ENCODE measurements at regions not wholly inside any gene's neighbourhood (a gene's known extent, or its start where the extent isn't known, plus 50 kb on each side); places are given as distances from the start of the nearest gene placed in this dataset.
"Not testable (repeated sequence)": the region's sequence is repeated elsewhere in the genome, so short reads cannot be mapped to it uniquely, and the experiment has no call there.

DNA sequence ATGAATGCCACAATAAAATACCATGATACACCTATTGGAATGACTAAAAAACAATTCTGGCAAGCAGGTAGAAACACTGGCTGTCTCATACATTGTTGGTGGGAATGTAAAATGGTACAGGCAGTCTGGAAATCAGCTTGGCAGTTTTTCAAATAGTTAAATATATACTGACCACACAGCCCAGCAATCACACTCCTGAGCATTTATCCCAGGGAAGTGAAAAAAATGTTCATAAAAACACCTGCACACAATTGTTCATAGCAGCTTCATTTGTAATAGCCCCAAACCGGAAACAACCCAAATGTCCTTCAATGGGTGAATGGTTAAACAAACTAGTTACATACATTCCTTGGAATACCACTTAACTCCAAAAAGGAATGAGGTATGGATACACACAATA lies 137.2 kb downstream of the TFCP2L1 start:
- TF ChIP-seq POLR2A (IDR thresholded peaks at IDR 0.05; ENCODE audit: low read length) (no peak), GATA1 (IDR thresholded peaks at IDR 0.05; ENCODE audit: low read depth, low read length) (no peak)
- DNase-seq, result no peak

DNA sequence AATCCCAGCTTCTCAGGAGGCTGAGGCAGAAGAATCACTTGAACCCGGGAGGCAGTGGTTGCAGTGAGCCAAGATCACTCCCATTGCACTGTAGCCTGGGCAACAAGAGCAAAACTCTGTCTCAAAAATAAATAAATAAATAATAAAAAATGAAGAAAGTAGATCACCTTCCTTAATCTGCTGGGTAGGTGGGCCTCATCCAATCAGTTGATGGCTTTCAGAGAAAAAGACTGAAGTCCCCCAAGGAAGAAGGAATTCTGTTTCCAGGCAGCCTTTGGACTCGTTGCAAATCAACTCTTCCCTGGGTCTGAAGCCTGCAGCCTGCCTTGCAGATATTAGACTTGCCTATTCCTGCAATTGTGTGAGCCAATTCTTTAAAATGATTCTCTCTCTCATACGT lies 136.5 kb downstream of the TFCP2L1 start:
- DNase-seq, result no peak
- no peak for TF ChIP-seq GATA1 (IDR thresholded peaks at IDR 0.05; ENCODE audit: low read depth, low read length)
- no peak for TF ChIP-seq POLR2A (IDR thresholded peaks at IDR 0.05; ENCODE audit: low read length)

GRCh38 chr2:121149384-121149783 lies 135.6 kb downstream of the TFCP2L1 start:
- TF ChIP-seq GATA1 (IDR thresholded peaks at IDR 0.05; ENCODE audit: low read depth, low read length) (no peak), POLR2A (IDR thresholded peaks at IDR 0.05; ENCODE audit: low read length) (no peak)
- DNase-seq, result no peak

- TF ChIP-seq GATA1 (IDR thresholded peaks at IDR 0.05; ENCODE audit: low read depth, low read length) (no peak), POLR2A (IDR thresholded peaks at IDR 0.05; ENCODE audit: low read length) (no peak)
- no peak for DNase-seq
These were observed 134.9 kb downstream of the TFCP2L1 start for GRCh38 chr2:121150126-121150525.

DNA sequence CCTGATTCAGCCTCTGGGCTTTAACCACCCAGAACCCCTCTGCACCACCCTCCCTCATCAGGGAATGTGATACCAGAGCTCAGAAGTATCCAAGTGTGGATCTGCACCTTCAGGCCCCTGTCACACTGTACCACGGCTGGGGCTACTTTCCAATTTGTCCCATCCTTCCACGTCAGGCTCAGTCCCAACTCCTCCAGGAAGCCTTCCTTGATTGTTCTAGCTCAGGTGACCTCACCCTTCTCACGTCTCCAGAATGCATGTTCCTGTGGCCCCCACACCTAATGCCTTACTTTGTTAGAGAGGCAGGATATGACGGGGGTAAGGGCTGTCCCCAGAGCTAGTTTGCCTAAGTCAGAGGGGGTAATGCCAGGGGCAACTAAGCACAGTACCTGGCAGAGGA lies 134.3 kb downstream of the TFCP2L1 start:
- TF ChIP-seq GATA1 (IDR thresholded peaks at IDR 0.05; ENCODE audit: low read depth, low read length), result no peak
- no peak for TF ChIP-seq POLR2A (IDR thresholded peaks at IDR 0.05; ENCODE audit: low read length)
- no peak for DNase-seq

- no peak for DNase-seq
- no peak for TF ChIP-seq POLR2A (IDR thresholded peaks at IDR 0.05; ENCODE audit: low read length)
- no peak for TF ChIP-seq GATA1 (IDR thresholded peaks at IDR 0.05; ENCODE audit: low read depth, low read length)
These were observed 133.5 kb downstream of the TFCP2L1 start for GRCh38 chr2:121151311-121152109.

DNA sequence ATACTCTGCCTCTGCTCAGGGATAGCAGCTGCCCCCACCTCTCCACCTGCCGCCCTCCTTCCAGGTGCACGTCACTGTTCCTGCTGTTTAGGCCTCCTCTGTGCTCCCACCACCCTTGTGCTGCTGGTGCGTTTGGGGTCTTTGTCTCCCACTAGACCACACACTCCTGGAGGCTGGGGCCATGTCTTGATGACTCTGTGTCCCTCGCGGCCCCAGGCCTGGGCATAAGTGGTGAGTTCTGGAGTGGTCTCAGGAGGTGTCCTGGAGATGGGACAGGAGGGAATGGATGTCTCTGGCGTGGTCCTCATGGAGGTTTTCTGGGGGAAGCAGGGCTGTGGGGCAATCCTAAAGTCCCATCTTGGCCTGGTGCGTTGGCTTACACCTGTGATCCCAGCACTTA lies 132.1 kb downstream of the TFCP2L1 start:
- no peak for TF ChIP-seq GATA1 (IDR thresholded peaks at IDR 0.05; ENCODE audit: low read depth, low read length)
- no peak for TF ChIP-seq POLR2A (IDR thresholded peaks at IDR 0.05; ENCODE audit: low read length)
- DNase-seq, result no peak

DNA sequence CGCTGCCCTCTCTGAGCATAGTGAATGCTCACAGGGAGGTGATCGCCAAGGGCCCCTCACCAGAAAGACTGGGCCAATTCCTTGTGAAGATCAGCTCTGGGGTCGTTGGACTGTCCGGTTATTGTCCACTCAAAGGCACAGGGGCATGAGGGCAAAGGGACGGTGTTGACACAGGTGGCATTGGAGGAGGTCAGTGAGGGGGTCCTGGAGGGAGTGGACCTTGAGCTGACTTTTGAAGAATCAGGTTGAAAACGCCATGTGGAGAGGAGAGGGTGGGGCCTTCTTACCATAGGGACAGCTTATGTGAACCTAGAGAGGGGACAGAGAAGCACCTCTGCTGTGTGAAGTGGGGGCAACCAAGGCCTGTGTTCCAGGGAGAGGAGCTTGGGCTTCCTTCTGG lies 131.5 kb downstream of the TFCP2L1 start:
- no peak for DNase-seq
- no peak for TF ChIP-seq POLR2A (IDR thresholded peaks at IDR 0.05; ENCODE audit: low read length)
- no peak for TF ChIP-seq GATA1 (IDR thresholded peaks at IDR 0.05; ENCODE audit: low read depth, low read length)

DNA sequence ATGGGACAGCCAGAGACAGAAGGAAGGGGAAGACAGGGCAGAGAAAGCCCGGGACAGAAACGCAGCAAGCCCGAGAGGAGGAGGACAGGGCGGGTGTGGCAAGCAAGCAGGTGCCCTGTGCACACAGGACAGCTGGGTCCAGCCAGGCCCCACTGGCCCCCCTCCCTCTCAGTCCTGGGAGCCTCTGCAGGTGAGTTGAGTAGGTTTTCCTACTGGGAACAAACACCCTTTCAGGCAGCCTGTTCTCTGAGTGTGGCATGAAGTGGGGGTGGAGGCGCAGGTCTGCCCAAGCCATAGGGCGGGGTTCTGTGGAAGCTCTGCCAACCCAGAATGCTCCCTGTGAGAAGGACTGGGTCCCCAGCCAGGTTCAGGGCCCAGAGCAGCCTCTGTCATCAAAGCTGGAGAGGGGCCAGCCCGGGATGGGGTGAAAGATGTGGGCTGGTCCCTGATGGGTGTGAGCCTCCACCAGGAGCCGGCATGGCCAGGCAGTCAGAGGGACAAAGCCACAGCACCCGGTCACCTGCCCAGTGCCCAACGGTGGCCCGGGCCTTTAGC lies 129.4 kb downstream of the TFCP2L1 start:
- no peak for DNase-seq
- TF ChIP-seq POLR2A (IDR thresholded peaks at IDR 0.05; ENCODE audit: low read length) (no peak), GATA1 (IDR thresholded peaks at IDR 0.05; ENCODE audit: low read depth, low read length) (no peak)

- not testable (repeated sequence) for DNase-seq
These were observed 127.5 kb downstream of the TFCP2L1 start for GRCh38 chr2:121157481-121157880.

GRCh38 chr2:121159291-121160071 lies 125.5 kb downstream of the TFCP2L1 start:
- DNase-seq, result no peak
- TF ChIP-seq GATA1 (IDR thresholded peaks at IDR 0.05; ENCODE audit: low read depth, low read length) (no peak), POLR2A (IDR thresholded peaks at IDR 0.05; ENCODE audit: low read length) (no peak)

- TF ChIP-seq GATA1 (IDR thresholded peaks at IDR 0.05; ENCODE audit: low read depth, low read length), result no peak
- TF ChIP-seq POLR2A (IDR thresholded peaks at IDR 0.05; ENCODE audit: low read length), result no peak
- no peak for DNase-seq
These were observed 124.6 kb downstream of the TFCP2L1 start for GRCh38 chr2:121160366-121160765.

GRCh38 chr2:121161272-121161671 lies 123.7 kb downstream of the TFCP2L1 start:
- DNase-seq, result no peak
- TF ChIP-seq GATA1 (IDR thresholded peaks at IDR 0.05; ENCODE audit: low read depth, low read length), result no peak
- TF ChIP-seq POLR2A (IDR thresholded peaks at IDR 0.05; ENCODE audit: low read length), result no peak

- no peak for DNase-seq
- TF ChIP-seq GATA1 (IDR thresholded peaks at IDR 0.05; ENCODE audit: low read depth, low read length), result no peak
- TF ChIP-seq POLR2A (IDR thresholded peaks at IDR 0.05; ENCODE audit: low read length), result no peak
These were observed 122.1 kb downstream of the TFCP2L1 start for GRCh38 chr2:121162893-121163292.

Measured in erythroblast (primary cell).